Naive B cell (primary cell): ENCODE measurements at regions not wholly inside any gene's neighbourhood (a gene's known extent, or its start where the extent isn't known, plus 50 kb on each side); places are given as distances from the start of the nearest gene placed in this dataset.

ENCODE experiments used
- ATAC-seq, 2 donors: fragments of 150-1000 bp; cut with Tn5 transposase; 2 replicates each; pipeline ENCODE4 v1.10.0; 2021; ENCODE audit warnings: low read depth in 2 of 2, mild to moderate bottlenecking in 2 of 2, moderate library complexity in 2 of 2
- DNase-seq: peaks from one replicate; pipeline ENCODE4 v3.0.0; 2022
- H3K27ac Mint-ChIP-seq, 6 donors: one replicate each; pipeline ENCODE4 v1.8.0; 2020 to 2022; ENCODE audit warnings: mild to moderate bottlenecking in 6 of 6, mixed read lengths in 6 of 6, moderate library complexity in 5 of 6, inconsistent platforms in 2 of 6
- H3K27me3 Mint-ChIP-seq, 3 donors: one replicate each; pipeline ENCODE4 v1.8.0; 2021 to 2022; ENCODE audit warnings: mixed read lengths in 3 of 3, mild to moderate bottlenecking in 1 of 3
- H3K36me3 Mint-ChIP-seq, 2 donors: one replicate each; pipeline ENCODE4 v1.8.0; 2020 to 2022; ENCODE audit warnings: mixed read lengths in 2 of 2, inconsistent platforms in 1 of 2, mild to moderate bottlenecking in 1 of 2
- H3K4me1 Mint-ChIP-seq, 3 donors: one replicate each; pipeline ENCODE4 v1.8.0; 2020 to 2022; ENCODE audit warnings: mixed read lengths in 3 of 3, inconsistent platforms in 1 of 3, mild to moderate bottlenecking in 1 of 3, moderate library complexity in 1 of 3
- H3K4me3 Mint-ChIP-seq, 8 donors: one replicate each; pipeline ENCODE4 v1.8.0; 2020 to 2022; ENCODE audit warnings: mild to moderate bottlenecking in 8 of 8, mixed read lengths in 8 of 8, moderate library complexity in 8 of 8, inconsistent platforms in 2 of 8
- H3K9me3 Mint-ChIP-seq, 7 donors: one replicate each; pipeline ENCODE4 v1.8.0; 2020 to 2022; ENCODE audit warnings: mixed read lengths in 7 of 7, mild to moderate bottlenecking in 5 of 7, inconsistent platforms in 2 of 7, moderate library complexity in 1 of 7

DNA sequence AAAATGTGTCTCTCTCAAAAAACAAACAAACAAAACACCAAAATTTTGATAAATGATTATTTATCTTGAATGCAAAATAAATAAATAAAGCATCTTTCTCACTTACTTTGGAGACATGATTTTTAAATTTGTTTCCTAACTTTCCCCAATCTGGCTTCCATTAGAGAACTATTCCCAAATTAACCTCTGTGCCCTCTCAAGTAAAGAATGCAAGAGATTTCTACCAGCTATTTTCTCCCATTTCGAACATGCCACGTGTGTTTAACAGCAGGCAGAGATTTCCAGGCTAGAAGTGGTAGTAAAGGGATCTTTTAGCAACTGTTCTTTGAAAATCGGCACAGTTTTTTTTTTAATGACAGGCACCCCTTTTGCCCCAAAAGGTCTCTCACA lies 269.1 kb downstream of the SHQ1 start:
- peaks cover 49 to 61% (median 54%) of the 10 kb centered on the region in 3 donors for H3K27me3 Mint-ChIP-seq
- no peak overlapping the region for H3K4me3 Mint-ChIP-seq
- no peak for DNase-seq
- H3K9me3 Mint-ChIP-seq, result no peaks in the 10 kb centered on the region
- peaks cover 18 to 29% (median 25%) of the 10 kb centered on the region in 3 donors for H3K4me1 Mint-ChIP-seq
- no peak for ATAC-seq
- H3K27ac Mint-ChIP-seq, result no peak overlapping the region
- H3K36me3 Mint-ChIP-seq, result no peaks in the 10 kb centered on the region

GRCh38 chr3:72577190-72577589 lies 271.1 kb downstream of the SHQ1 start:
- Mint-ChIP-seq H3K27me3 (peaks cover 55 to 69% (median 60%) of the 10 kb centered on the region in 3 donors), H3K4me1 (peaks cover 11 to 13% (median 12%) of the 10 kb centered on the region in 3 donors), H3K4me3 (no peak overlapping the region), H3K27ac (peak overlapping the region in 1 of 6 donors; percentile 44), H3K9me3 (no peaks in the 10 kb centered on the region), H3K36me3 (no peaks in the 10 kb centered on the region)
- no peak for ATAC-seq
- DNase-seq, result no peak

DNA sequence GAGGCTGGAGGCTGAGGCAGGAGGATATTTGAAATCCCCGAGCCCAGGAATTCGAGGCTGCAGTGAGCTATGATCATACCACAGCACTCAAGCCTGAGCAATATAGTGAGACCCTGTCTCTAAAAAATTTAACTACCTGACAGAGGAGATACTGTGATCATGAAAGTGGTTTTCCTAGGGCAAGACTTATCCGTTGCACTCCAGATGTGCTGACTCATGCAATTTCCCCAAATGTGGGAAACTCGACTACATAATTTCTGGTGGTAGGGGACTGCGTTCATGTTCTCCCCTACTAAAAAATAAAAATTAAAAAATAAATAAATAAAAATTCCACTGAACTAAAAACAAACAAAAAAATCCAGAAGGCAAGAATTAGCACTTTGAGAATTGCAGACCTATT lies 271.7 kb downstream of the SHQ1 start:
- Mint-ChIP-seq H3K9me3 (no peaks in the 10 kb centered on the region), H3K4me1 (peaks cover 6 to 8% (median 7%) of the 10 kb centered on the region in 3 donors), H3K27me3 (peaks cover 58 to 70% (median 63%) of the 10 kb centered on the region in 3 donors), H3K27ac (no peak overlapping the region), H3K4me3 (no peak overlapping the region), H3K36me3 (no peaks in the 10 kb centered on the region)
- ATAC-seq, result no peak
- no peak for DNase-seq

DNA sequence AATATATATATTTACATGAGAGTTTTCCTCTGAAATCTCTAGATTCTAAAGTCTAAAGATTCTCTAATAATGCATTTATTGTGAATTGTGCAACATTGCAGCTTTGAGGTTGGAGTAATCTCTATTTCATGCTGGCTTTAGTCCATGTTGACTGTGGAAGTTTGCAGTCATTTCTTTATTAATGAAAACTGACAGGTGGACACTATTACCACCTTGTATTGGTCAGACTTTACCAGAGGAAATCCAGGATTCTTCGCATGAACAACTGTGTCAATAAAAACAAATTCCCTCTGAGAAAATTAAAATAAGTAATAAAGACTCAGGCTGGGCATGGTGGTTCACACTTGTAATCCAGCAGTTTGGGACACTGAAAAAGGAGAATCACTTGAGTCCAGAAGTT lies 274.1 kb downstream of the SHQ1 start:
- Mint-ChIP-seq H3K27ac (no peak overlapping the region), H3K36me3 (no peaks in the 10 kb centered on the region), H3K9me3 (no peaks in the 10 kb centered on the region), H3K4me1 (no peaks in the 10 kb centered on the region), H3K4me3 (no peak overlapping the region), H3K27me3 (peaks cover 44 to 59% (median 57%) of the 10 kb centered on the region in 3 donors)
- ATAC-seq (no peak), DNase-seq (no peak)

GRCh38 chr3:72573051-72573450 lies 275.2 kb downstream of the SHQ1 start:
- no peak overlapping the region for H3K27ac Mint-ChIP-seq
- H3K36me3 Mint-ChIP-seq, result no peaks in the 10 kb centered on the region
- no peak for DNase-seq
- H3K4me1 Mint-ChIP-seq, result no peaks in the 10 kb centered on the region
- H3K27me3 Mint-ChIP-seq, result peaks cover 45 to 55% (median 49%) of the 10 kb centered on the region in 3 donors
- H3K9me3 Mint-ChIP-seq, result no peaks in the 10 kb centered on the region
- ATAC-seq, result no peak
- no peak overlapping the region for H3K4me3 Mint-ChIP-seq

- no peaks in the 10 kb centered on the region for H3K4me1 Mint-ChIP-seq
- no peaks in the 10 kb centered on the region for H3K36me3 Mint-ChIP-seq
- H3K27me3 Mint-ChIP-seq, result peaks cover 44 to 50% (median 45%) of the 10 kb centered on the region in 3 donors
- H3K4me3 Mint-ChIP-seq, result no peak overlapping the region
- DNase-seq (no peak), ATAC-seq (no peak)
- H3K27ac Mint-ChIP-seq, result peak overlapping the region in 1 of 6 donors; percentile 32
- H3K9me3 Mint-ChIP-seq, result no peaks in the 10 kb centered on the region
Observed at GRCh38 chr3:72572489-72573007, 275.7 kb downstream of the SHQ1 start.

DNA sequence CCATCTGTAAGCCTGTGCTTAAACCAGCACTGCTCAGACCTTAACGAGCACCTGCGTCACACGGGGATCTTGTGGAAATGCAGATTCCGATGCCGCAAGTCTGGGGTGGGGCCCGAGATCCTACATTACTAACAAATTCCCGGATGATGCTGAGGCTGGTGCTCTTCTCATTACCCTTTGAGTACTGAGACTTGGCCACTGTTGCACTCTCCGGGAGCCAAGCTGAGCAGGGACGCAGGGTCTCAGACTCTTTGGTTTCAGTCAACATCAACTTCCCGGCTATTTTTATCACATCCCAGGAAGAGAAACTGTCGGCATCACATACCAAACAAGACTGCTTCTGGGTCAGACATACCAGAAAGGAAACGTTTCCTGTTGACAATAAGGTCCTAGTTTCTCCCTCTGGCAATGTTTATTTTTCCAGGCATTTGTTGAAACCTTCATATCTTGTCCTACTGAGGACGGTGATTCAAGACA lies 276.6 kb downstream of the SHQ1 start:
- no peak overlapping the region for H3K4me3 Mint-ChIP-seq
- H3K4me1 Mint-ChIP-seq, result no peaks in the 10 kb centered on the region
- no peak for ATAC-seq

DNA sequence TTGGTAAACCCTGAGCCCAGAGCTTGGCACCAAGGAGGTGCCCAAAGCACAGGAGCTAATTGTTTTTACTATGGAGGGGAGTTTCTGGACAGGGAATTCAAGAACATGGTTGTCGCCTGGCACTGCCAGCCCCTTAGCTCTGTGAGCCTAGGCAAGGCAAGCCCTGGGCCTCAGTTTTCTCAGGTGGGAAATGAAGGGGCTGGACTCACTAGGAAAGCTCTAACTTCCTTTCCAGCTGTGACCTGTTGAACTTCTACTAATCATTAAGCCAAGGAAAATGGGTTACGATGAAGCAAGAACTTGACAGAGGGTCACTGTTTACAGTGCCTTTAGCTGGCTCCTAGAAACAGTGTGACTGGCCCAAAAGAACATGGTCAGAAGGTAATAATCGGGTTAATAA lies 277.2 kb downstream of the SHQ1 start:
- no peak for DNase-seq

More for the DNA sequence above, 276.6 kb downstream of the SHQ1 start:
- Mint-ChIP-seq H3K36me3 (no peaks in the 10 kb centered on the region), H3K27me3 (peaks cover 39 to 47% (median 42%) of the 10 kb centered on the region in 3 donors), H3K27ac (no peak overlapping the region), H3K9me3 (no peaks in the 10 kb centered on the region)
- no peak for DNase-seq

DNA sequence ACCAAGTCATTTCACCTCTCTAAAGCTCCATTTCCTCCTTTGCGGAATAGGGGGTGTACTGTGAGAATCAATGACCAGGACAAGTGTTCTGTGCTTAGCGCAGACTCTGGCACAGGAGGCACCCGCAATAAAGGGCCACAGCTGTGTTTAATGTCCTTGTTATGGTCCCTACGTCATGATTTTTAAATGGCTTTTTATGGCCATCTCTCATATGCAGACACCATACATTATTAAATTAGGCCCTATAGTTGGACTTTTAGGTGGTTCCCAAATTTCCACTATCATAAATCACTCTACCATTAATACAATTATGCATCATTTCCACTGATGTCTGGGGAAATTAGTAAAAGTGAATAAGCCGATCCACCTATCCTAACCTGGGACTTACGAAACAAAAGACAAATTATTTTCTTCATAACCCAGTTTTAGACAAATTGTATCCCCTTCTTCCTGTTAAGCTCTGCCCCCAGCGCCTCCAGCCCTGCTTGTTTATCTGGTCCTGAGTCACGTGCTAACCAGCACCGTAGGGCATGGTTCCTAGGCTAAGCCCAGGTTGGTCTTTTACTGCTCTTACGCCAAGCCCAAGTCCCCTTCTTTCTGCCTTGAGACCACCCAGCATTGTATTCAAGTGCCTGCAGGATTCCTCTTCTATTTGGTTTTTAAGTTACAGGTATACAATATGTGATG lies 278.3 kb downstream of the SHQ1 start:
- peaks cover 28 to 40% (median 35%) of the 10 kb centered on the region in 3 donors for H3K27me3 Mint-ChIP-seq

More for the DNA sequence above, 277.2 kb downstream of the SHQ1 start:
- H3K4me3 Mint-ChIP-seq, result no peak overlapping the region
- no peaks in the 10 kb centered on the region for H3K9me3 Mint-ChIP-seq
- no peak for ATAC-seq
- H3K4me1 Mint-ChIP-seq, result no peaks in the 10 kb centered on the region
- H3K27me3 Mint-ChIP-seq, result peaks cover 34 to 41% (median 38%) of the 10 kb centered on the region in 3 donors
- H3K36me3 Mint-ChIP-seq, result no peaks in the 10 kb centered on the region
- no peak overlapping the region for H3K27ac Mint-ChIP-seq

DNA sequence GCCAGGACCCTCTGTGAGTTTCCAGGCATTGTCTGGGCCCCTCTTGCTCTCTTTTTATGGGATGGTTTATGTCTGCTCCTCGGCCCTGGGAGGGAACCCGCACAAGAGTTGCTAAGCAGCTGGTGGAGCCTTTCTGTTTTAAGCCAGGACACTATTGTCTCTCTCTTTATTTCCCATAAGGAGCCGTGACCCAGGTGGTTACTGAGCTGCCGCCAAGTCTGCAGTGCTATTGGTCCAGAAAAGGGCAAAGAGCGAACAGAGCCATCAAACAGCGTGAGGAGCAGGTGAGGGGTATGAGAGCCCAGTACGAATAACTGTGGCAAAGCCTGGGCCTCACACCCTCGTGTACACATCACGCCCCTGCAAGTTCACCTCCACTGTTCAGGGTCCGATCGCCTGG lies 280.2 kb downstream of the SHQ1 start:
- DNase-seq (no peak), ATAC-seq (no peak)
- Mint-ChIP-seq H3K27ac (peak overlapping the region in 1 of 6 donors; percentile 33), H3K27me3 (peaks cover 20 to 32% (median 28%) of the 10 kb centered on the region in 3 donors), H3K4me1 (no peaks in the 10 kb centered on the region), H3K36me3 (no peaks in the 10 kb centered on the region), H3K4me3 (no peak overlapping the region), H3K9me3 (peaks cover 0 to 2% (median 0%) of the 10 kb centered on the region in 7 donors)

More for the DNA sequence above, 278.3 kb downstream of the SHQ1 start:
- no peaks in the 10 kb centered on the region for H3K9me3 Mint-ChIP-seq
- no peaks in the 10 kb centered on the region for H3K36me3 Mint-ChIP-seq
- ATAC-seq (no peak), DNase-seq (no peak)
- H3K4me3 Mint-ChIP-seq, result no peak overlapping the region
- H3K4me1 Mint-ChIP-seq, result no peaks in the 10 kb centered on the region
- H3K27ac Mint-ChIP-seq, result no peak overlapping the region

DNA sequence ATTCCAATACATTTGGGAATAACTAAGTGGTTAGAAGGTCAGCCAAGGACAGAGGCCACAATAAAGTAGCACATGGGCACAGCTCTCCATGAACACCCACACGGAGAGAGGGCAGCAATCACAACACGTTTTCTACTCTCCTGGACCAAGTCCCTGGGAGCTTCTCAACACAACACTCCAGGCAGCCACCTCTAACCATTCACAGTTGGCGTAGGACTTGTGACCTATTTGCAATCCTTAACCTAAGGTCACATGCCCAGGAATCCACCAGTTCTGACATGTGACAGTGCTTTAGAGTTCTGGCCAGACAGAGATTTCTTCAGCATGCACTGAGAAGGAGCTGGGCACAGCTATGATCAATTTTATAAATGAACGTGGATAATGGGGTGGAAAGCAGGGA lies 280.8 kb downstream of the SHQ1 start:
- H3K4me1 Mint-ChIP-seq, result no peaks in the 10 kb centered on the region
- no peak for DNase-seq
- no peak overlapping the region for H3K27ac Mint-ChIP-seq
- H3K27me3 Mint-ChIP-seq, result peaks cover 14 to 26% (median 22%) of the 10 kb centered on the region in 3 donors
- no peak overlapping the region for H3K4me3 Mint-ChIP-seq
- H3K36me3 Mint-ChIP-seq, result no peaks in the 10 kb centered on the region
- no peak for ATAC-seq
- H3K9me3 Mint-ChIP-seq, result peaks cover 0 to 2% (median 0%) of the 10 kb centered on the region in 7 donors

DNA sequence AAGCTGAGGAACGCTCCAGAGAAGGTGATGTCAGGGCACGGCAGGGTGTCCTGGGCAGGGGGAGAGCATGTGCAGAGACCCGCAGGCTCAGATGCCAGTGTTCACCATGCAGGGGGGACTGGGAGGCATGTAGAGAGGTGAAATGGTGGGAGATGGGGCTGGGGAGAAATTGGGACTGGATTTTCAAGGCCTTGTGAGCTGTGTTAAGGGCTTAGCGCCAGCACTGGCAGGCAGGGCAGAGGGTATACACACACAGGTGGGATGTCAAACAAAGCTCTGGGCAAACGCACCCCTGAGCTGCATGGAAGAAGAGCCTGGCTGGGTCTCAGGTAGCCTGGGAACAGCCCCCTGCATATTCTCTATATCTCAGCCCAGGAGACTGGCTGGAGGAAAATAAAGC lies 282.7 kb downstream of the SHQ1 start:
- Mint-ChIP-seq H3K4me1 (no peaks in the 10 kb centered on the region), H3K36me3 (peaks cover 0 to 8% of the 10 kb centered on the region in 2 donors), H3K27ac (no peak overlapping the region), H3K9me3 (peaks cover 0 to 9% (median 6%) of the 10 kb centered on the region in 7 donors), H3K27me3 (peaks cover 7 to 26% (median 8%) of the 10 kb centered on the region in 3 donors), H3K4me3 (peak overlapping the region in 1 of 8 donors; percentile 61)
- DNase-seq, result no peak
- ATAC-seq, result no peak

DNA sequence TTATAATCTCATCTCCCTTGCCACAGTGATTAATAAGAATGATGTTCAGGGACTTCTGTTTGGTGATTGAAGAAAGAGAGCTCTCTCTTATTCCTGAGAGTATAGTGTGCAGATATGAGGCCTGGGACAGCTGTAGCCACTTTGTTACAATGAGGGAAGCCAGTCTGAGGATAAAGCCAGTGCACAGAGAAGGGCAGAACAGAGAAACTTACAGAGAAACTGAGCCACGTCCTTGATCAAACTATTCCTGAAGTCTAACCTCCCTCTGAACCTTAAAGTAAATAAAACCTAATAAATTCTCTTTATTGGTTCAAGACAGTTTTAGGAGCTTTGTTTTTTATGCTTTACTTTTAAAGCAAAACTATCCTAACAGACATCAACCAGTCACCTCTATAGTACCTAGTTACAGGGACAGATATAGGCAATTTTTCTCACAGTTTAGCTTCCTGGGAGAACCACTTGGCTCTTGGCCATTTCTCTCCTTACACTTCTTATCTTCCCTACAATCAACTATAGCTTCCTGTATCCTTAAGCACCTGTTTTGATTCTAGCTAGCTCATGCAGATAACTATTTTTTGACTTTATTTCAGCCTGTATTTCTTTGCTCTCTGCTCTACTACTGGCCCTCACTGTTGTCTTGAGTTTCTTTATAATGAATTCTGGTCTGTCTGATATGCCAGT lies 284.4 kb downstream of the SHQ1 start:
- Mint-ChIP-seq H3K27ac (no peak overlapping the region), H3K4me3 (no peak overlapping the region), H3K27me3 (peaks cover 0 to 21% (median 3%) of the 10 kb centered on the region in 3 donors), H3K9me3 (peaks cover 0 to 12% (median 7%) of the 10 kb centered on the region in 7 donors), H3K36me3 (peaks cover 0 to 8% of the 10 kb centered on the region in 2 donors), H3K4me1 (peaks cover 9 to 12% (median 10%) of the 10 kb centered on the region in 3 donors)
- DNase-seq (no peak), ATAC-seq (no peak)
